Activated CD8-positive, alpha-beta memory T cell treated with anti-CD3 and anti-CD28 coated beads for 4 hours (primary cell): ENCODE measurements at regions not wholly inside any gene's neighbourhood (a gene's known extent, or its start where the extent isn't known, plus 50 kb on each side); places are given as distances from the start of the nearest gene placed in this dataset.
"Not testable (repeated sequence)": the region's sequence is repeated elsewhere in the genome, so short reads cannot be mapped to it uniquely, and the experiment has no call there.

Experiments used
- DNase-seq, 2 donors: peaks; one replicate each; pipeline ENCODE4 v3.0.0-alpha.2; 2020; ENCODE audit warnings: low read depth in 2 of 2

DNA sequence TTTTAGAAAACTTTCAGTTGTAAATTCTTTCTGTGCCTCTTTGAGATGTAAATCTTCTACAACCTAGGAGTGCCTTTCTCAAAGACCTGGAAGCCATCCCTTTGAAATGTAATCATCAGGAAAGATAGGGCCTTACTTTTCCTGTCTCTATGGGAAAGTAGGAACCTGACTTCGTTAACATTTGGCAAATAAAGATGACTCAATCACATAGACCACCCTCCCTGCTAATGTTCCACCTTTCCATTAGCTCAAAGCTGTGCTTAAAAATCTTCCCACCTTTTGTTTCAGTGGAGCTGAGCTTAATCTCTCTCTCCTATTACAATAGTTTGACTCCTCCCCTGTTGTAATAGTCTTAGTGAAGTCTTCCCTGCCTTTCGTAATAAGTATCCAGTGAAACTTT lies 247.7 kb downstream of the OLFM4 start:
- DNase-seq, result no peak

DNA sequence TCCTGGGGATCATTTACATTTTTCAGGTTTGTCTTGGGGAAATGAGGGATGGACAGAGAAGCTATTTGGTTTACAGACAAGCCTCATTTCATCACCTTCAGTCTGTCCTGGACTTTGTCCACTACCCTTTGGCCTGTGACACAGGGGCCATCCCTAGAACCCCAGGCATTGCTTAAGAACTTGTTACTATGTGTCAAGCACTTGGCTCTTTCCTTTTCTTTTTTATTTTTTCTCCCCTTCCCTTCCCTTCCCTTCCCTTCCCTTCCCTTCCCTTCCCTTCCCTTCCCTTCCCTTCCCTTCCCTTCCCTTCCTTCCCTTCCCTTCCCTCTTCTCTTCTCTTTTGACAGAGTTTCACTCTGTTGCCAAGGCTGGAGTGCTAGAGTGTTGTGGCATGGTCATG lies 253.1 kb downstream of the OLFM4 start:
- DNase-seq, result no peak

- DNase-seq, result no peak
These were observed 257.4 kb downstream of the OLFM4 start for GRCh38 chr13:53285896-53286430.

DNA sequence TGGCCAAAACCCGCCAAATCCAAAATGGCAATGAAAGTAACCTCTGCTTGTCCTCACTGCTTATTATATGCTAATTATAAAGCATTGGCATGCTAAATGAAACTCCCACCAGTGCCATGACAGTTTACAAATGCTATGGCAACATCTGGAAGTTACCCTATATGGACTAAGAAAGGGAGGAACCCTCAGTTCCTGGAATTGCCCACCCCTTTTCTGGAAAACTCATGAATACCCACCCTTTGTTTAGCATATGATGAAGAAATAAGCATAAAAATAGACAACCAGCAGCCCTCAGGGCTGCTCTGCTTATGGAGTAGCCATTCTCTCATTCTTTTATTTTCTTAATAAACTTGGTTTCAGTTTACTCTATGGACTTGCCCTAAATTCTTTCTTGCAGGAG lies 269.8 kb downstream of the OLFM4 start:
- DNase-seq, result no peak

DNA sequence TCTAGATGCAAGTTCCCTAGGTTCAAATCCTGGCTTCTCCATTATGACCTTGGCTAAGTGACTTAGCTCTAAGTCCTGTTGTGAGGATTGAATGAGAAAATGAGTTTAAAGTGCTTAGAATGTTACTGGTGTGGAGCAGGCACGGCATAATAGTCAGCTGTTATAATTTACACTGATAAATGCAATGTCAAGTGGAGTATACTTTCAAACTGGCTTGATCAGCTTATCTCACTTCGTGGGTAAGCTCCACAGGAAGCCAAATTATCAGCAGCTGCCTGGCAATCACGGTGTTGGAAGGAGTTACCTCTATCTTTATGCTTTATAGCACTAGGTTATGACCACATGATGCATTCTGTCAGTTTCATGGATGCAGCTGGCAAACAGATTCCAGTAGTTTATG lies 272.8 kb downstream of the OLFM4 start:
- no peak for DNase-seq

- not testable (repeated sequence) for DNase-seq
These were observed 276.8 kb downstream of the OLFM4 start for GRCh38 chr13:53305419-53305818.

DNA sequence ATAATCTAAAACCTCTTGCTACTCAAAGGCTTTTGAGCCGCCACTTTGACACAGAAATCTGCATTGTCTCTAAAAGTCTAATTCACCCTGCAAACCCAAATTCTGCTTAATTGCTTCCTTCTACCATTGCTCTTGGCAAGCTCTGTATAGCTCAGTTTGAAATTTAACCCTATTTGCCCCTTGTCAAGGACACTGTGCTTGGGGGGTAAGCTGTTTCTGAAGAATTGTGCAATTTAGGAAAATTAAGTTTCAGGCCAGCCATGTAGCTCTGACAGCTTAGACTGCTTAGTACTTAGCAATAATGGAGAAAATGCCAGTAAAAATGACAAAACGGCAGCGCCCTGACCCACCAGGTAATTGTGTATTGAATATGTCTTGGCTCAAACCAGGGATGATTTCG lies 282.2 kb downstream of the OLFM4 start:
- DNase-seq, result no peak

DNA sequence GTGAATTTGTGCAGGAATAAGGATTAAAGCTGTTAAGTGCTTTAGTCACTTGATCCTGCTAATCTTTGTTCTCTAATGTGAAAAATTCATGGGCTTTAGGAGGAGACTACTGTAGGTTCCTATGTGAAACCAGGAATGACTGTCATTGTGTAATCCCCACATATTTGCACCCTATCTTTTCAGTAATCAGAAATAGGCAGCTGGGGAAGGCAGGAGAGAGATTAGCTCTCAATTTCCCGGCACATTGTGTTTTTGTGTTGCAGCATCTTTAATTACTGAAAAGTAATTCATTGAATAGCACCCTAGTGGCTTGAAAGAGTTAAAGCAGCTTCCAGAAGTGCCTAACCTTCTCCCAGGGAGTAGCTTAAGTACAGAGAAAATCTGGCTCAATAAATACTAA lies 282.9 kb downstream of the OLFM4 start:
- no peak for DNase-seq

- no peak for DNase-seq
These were observed 292.7 kb downstream of the OLFM4 start for GRCh38 chr13:53321296-53321801.

- no peak for DNase-seq
These were observed 296.0 kb downstream of the OLFM4 start for GRCh38 chr13:53324656-53325055.

- DNase-seq, result no peak
These were observed 298.1 kb downstream of the OLFM4 start for GRCh38 chr13:53326716-53327115.

- no peak for DNase-seq
These were observed 299.2 kb downstream of the OLFM4 start for GRCh38 chr13:53327680-53328315.

DNA sequence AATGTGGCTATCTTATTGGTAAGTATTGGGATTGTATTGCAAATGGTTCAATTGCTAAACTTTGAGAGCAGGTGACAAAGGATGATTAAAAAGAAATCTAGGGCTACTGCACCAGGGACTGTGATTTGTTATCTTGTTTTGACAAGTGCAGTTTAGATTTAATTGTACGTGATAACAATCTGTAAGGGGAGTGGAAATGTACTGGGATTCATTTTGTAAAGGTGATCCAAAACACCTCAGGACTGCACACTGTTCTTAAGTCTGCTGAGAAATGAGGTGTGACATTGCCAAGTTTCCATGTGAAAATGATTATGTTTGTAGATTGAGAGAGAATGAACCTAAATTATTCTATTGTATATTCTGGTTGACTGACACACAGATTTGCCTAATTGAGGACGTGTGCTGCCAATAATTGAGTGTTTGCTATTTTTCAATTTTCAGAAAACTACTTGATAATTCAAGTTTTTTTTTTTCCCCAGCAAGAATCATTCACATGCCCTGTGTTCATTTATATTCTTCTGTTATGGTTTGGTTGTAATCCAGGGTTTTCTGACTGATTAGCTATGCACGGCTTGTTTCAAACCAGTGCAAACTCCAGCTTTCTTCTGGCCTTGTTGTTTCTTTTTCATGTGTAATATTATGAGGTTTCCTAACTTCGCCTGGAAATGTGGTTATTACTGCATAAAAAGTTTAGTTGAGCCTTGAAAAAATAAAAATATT lies 308.0 kb downstream of the OLFM4 start:
- DNase-seq, result no peak

DNA sequence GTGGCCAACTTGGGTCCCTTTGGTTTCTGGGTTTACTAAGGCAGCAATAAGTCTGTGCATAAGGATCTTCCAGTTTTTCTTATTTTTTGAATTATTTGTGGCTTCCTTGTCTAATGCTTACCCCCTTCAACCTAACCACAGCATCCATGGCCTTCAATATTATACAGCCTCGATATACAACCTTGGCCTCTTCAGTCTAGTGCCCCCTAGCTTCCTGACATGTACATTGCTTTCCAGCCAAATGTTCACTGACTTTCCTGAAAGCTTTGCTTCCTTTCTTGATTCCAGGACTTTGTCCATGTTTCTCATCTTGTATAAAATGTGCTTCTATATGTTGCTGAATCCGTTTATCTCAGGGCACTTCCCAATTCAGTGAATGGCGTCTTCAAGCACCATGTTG lies 310.1 kb downstream of the OLFM4 start:
- no peak for DNase-seq

- no peak for DNase-seq
These were observed 312.0 kb downstream of the OLFM4 start for GRCh38 chr13:53340505-53341143.

DNA sequence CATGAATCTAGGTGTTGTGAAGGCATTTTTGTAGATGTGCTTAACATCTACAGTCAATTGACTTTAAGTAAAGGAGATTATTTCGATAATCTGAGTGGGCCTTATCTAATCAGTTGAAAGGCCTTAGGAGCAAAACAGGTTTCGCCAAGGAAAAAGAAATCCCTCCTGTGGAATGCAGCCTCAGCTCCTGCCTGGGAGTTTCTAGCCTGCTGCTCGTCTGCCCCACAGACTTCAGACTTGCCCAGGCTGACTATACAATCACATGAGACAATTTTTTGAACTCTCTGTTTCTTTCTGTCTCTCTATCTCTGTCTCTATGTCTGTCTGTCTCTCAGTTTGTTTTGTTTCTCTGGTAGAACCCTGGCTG lies 312.5 kb downstream of the OLFM4 start:
- no peak for DNase-seq

DNA sequence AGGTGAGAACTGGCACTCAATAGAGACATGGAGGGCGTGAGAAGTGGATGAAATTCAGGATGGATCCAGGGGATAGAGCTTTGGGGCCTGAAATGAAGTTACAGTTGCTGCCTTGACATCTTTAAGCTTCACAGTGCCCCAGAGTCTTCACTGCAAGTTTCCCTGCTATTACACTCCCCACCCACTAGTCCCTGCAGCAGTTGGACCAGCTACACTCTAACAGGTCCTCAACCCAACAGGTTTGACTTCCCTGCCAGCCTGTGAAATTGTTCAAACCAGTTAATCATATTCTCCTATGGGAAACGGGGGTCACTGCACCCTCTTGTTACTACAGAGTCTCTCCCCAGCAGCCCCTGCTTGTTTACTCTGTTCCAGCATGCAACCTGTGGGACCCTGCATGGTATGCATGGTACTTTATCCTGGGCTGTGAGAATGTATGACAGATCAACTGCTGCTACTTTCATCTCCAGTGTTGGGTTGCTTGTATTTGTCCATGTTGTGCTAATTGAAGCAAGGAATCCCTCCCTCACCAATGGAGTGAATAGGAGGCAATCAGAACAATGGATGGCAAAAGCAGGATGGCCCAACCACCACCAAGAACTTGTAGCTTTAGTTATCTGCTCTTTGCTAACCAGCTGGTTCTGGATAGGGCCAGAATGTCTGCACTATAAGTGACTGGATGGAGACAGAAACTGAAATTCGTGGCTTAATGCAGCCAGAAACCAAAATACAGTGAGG lies 314.2 kb downstream of the OLFM4 start:
- no peak for DNase-seq

GRCh38 chr13:53343361-53343744 lies 314.7 kb downstream of the OLFM4 start:
- DNase-seq, result no peak

GRCh38 chr13:53351021-53351420 lies 322.4 kb downstream of the OLFM4 start:
- no peak for DNase-seq

GRCh38 chr13:53357582-53357981 lies 329.0 kb downstream of the OLFM4 start:
- no peak for DNase-seq

- no peak for DNase-seq
These were observed 340.3 kb downstream of the OLFM4 start for GRCh38 chr13:53368948-53369347.

- no peak for DNase-seq
These were observed 350.9 kb downstream of the OLFM4 start for GRCh38 chr13:53379485-53379884.
